A673 (cell line): ENCODE measurements at regions not wholly inside any gene's neighbourhood (a gene's known extent, or its start where the extent isn't known, plus 50 kb on each side); places are given as distances from the start of the nearest gene placed in this dataset.

ENCODE experiments used
- CTCF ChIP-seq: fragments of 300-800, 200-600 bp; sonication (generic); conservative IDR thresholded peaks from 2 replicates; pipeline ENCODE4 v1.5.1; 2017; ENCODE audit warnings: low read depth, mild to moderate bottlenecking, antibody characterized with exemption, low read length, moderate library complexity, mixed read lengths
- EZH2 ChIP-seq: fragments of 200-600 bp; sonication (generic); IDR thresholded peaks from 2 replicates; pipeline ENCODE4 v1.6.1; 2017; ENCODE audit warnings: borderline replicate concordance, low read depth, mild to moderate bottlenecking, mixed read lengths, antibody characterized with exemption, low read length; ENCODE audit not compliant: poor library complexity, severe bottlenecking

- TF ChIP-seq EZH2 (no peak), CTCF (no peak)
These were observed 863.3 kb downstream of the IGSF11 start for GRCh38 chr3:118171236-118171852.
